HG03039 (cell line): ENCODE measurements at regions not wholly inside any gene's neighbourhood (a gene's known extent, or its start where the extent isn't known, plus 50 kb on each side); places are given as distances from the start of the nearest gene placed in this dataset.
"Not testable (repeated sequence)": the region's sequence is repeated elsewhere in the genome, so short reads cannot be mapped to it uniquely, and the experiment has no call there.

Experiments used
- ATAC-seq: cut with Tn5 transposase; IDR thresholded peaks from one replicate; pipeline ENCODE4 v1.9.1; 2021; ENCODE audit warnings: mild to moderate bottlenecking, moderate library complexity; ENCODE audit not compliant: unreplicated experiment

GRCh38 chr6:122214605-122215318 is 184.7 kb upstream of the HSF2 start:
- no peak for ATAC-seq

DNA sequence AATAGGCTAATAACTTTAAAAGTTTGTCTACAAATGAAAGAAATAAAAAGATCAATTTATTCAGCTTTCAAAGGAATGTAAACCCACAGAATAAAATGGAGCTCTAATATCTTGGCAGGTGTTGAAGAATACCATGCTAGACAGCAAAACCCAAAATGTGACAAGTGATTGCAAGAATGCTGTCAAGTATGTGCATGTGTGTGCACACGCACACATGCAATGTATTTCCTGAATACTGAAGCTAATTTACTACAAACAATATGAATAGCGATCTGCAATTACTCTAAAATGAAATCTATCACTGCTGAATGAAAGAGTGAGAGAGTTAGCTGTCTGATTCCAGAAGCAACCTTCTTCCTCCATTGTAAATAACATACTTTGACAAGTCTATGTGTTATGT is 179.2 kb upstream of the HSF2 start:
- ATAC-seq = no peak

- no peak for ATAC-seq
Observed at GRCh38 chr6:122222761-122223160, 176.7 kb upstream of the HSF2 start.

GRCh38 chr6:122223251-122223650 is 176.2 kb upstream of the HSF2 start:
- no peak for ATAC-seq

GRCh38 chr6:122238861-122239260 is 160.6 kb upstream of the HSF2 start:
- no peak for ATAC-seq

GRCh38 chr6:122246906-122247658 is 152.4 kb upstream of the HSF2 start:
- ATAC-seq = no peak

GRCh38 chr6:122248001-122248669 is 151.3 kb upstream of the HSF2 start:
- no peak for ATAC-seq

GRCh38 chr6:122248844-122249243 is 150.6 kb upstream of the HSF2 start:
- no peak for ATAC-seq

DNA sequence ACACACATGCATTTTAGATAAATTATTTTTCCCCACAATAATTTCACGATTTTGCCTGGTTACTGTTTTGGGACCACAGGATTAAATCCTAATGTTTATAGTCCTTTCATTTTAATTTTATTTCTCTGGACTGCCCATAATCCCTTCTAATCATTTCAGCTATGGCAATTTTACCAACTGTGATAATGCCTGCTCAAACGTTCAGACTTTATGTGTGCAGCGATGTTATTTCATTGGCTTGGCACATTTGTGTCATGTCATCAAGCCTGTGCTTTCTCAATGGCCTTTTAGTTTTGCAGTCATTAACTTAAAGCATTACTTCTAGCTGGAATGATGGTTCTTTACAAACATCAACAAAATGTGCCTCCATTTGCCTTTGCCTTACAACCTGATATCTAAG is 140.6 kb upstream of the HSF2 start:
- no peak for ATAC-seq

DNA sequence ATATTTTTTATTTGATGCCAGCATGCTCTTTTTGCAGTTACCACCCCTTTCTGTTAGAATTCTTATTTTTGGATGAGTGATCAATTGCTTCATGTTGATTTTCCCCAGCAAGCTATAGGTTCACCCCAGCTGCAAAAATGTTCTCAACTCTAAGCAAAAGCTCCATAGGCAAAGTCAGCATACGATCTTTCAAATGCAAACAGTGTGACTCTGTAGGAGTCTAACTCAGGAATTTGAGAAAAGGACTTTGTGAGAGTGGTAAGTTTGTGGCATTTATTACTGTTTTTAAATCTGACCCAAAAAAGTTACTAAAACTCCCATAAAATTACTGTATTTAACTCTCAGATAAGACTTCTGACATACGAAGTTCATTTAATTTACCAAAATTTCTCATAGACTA is 134.9 kb upstream of the HSF2 start:
- no peak for ATAC-seq

- no peak for ATAC-seq
Observed at GRCh38 chr6:122265755-122266154, 133.7 kb upstream of the HSF2 start.

DNA sequence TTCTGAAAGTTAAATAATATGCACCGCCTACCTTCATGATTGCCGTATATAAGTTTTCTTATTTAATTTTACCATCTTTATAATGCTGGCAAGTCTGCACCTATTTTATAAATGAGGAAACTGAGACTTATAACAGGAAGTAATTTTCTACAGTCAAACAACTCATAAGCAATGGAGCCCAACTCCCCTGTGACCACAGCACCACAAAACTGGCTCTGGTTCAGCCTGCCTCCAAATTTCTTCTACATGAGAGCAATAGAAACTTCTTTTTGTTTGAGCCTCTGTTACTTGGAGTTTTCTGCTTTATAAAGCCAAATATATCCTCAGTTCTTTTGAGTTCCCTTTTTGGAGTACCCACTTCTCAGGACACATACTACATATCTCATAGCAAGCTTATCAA is 131.1 kb upstream of the HSF2 start:
- no peak for ATAC-seq

GRCh38 chr6:122276637-122277036 is 122.8 kb upstream of the HSF2 start:
- ATAC-seq = no peak

GRCh38 chr6:122280105-122281021 is 119.1 kb upstream of the HSF2 start:
- not testable (repeated sequence) for ATAC-seq

DNA sequence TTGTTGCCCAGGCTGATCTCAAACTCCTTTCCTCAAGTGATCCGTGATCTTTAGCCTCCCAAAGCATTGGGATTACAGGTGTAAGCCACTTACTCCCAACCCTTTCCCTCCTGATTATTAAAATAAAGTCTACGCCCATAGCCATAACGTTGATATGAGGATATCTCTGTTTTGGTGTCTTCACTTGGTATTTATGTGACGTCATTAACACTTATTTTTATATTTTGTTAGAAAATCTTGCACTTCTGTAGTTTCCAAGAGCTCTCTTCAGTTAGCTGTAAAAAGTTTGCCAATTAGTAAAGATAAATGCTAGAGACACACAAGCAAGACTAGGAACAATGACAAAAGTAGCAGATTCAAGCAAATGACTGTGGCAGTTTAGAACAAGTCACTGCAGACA is 115.6 kb upstream of the HSF2 start:
- ATAC-seq = no peak

- no peak for ATAC-seq
Observed at GRCh38 chr6:122284848-122285247, 114.6 kb upstream of the HSF2 start.

- ATAC-seq = no peak
Observed at GRCh38 chr6:122285292-122285913, 114.0 kb upstream of the HSF2 start.

DNA sequence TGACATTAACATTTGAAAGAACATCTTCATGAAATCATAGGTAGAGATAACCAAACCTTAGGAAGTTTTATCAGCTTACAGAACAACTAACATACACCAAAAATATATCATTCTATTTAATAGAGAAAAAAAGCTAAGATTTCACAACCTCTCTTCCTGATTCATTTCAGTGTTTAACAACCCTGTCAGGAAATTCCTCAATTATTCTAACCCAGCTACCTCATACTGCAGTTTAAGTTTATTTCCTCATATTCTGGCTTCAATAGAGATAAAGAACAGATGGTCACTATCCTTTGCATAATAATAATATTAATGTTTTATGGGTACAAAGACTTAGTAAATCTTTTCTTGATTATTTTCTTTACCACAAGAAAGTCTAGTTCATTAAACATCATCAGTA is 112.9 kb upstream of the HSF2 start:
- no peak for ATAC-seq

DNA sequence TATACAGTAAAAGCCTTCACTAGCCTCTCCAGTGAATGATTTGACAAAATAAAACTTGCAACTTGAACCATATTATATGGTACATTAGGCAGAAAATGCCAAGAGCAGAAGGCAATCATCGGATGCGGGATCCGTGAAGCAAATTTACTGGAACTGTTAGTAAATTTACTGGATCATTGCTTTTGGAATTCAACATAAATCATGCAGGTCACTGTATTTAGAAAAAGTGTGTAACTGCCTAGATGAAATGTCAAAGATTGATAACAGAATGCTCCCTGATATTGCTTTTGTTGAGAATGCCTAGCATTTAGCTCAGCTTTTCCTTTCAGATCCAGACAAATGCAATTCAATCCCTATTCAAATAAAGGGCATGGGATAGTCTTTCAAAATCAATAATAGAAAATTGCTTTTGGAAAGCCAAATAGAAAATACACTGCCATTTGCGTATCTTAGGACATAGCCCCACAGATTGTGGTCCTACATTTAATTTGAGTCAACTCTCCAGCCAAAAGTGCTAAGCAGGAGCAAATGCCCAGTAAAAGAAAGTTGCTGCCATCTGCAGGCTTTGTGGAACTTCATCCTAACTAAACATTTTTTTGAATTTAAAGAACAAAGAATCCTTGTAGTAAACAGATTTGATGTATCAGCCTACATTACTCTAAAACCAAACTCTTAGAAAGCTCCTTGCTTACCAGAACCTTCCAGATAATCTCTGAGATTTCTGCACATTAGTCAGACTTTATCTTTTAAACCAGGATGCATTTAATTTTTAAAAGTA is 109.5 kb upstream of the HSF2 start:
- no peak for ATAC-seq

DNA sequence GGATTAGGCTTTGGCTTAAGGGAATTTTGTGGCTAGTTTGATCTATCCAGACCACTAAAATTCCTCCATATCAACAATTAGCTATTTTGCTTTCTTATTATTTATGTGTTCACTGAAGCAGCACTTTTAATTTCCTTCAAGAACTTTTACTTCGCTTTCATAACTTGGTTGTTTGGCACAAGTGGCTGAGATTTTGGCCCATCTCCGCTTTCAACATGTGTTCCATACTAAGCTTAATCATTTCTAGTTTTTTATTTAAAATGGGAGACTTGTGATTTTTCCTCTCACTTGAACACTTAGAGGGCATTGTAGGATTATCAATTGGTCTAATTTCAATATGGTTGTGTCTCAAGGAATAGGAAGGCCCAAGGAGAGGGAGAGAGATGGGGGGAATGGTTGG is 102.4 kb upstream of the HSF2 start:
- no peak for ATAC-seq
